Erythroblast (primary cell): ENCODE measurements at regions not wholly inside any gene's neighbourhood (a gene's known extent, or its start where the extent isn't known, plus 50 kb on each side); places are given as distances from the start of the nearest gene placed in this dataset.

Source experiments
- GATA1 ChIP-seq: IDR thresholded peaks from 2 replicates; pipeline ENCODE4 v1.6.1; 2011; ENCODE audit warnings: low read depth, mild to moderate bottlenecking, control low read depth, low read length, moderate library complexity
- POLR2A ChIP-seq: IDR thresholded peaks from 2 replicates; pipeline ENCODE4 v1.6.1; 2011; ENCODE audit warnings: mild to moderate bottlenecking, low read length

GRCh38 chr5:30594331-30594730 lies 599.2 kb upstream of the CDH6 start:
- TF ChIP-seq POLR2A (no peak), GATA1 (no peak)
